Loucy (cell line): ENCODE measurements at regions not wholly inside any gene's neighbourhood (a gene's known extent, or its start where the extent isn't known, plus 50 kb on each side); places are given as distances from the start of the nearest gene placed in this dataset.
"Not testable (repeated sequence)": the region's sequence is repeated elsewhere in the genome, so short reads cannot be mapped to it uniquely, and the experiment has no call there.

Source experiments
- H2AFZ ChIP-seq: fragments of 200-600 bp; sonication (generic); 2 replicates; pipeline ENCODE4 v1.6.0; 2016; ENCODE audit warnings: antibody characterized with exemption, mild to moderate bottlenecking, low read length, moderate library complexity
- H3F3A ChIP-seq: fragments of 200-600 bp; 2 replicates; pipeline ENCODE4 v1.6.0; 2016; ENCODE audit warnings: antibody characterized with exemption, low read depth, mild to moderate bottlenecking
- H3K27me3 ChIP-seq: fragments of 200-600 bp; sonication (generic); 2 replicates; pipeline ENCODE4 v1.6.1; 2014; ENCODE audit warnings: low read length, mild to moderate bottlenecking; ENCODE audit not compliant: insufficient read depth, poor library complexity, severe bottlenecking
- H3K36me3 ChIP-seq: fragments of 200-600 bp; sonication (generic); 2 replicates; pipeline ENCODE4 v1.6.1; 2016; ENCODE audit warnings: low read length; ENCODE audit not compliant: insufficient read depth
- H3K4me1 ChIP-seq: fragments of 200-600 bp; sonication (generic); 2 replicates; pipeline ENCODE4 v1.5.1; 2014; ENCODE audit warnings: low read length, mild to moderate bottlenecking; ENCODE audit not compliant: insufficient read depth, poor library complexity, severe bottlenecking
- H3K4me2 ChIP-seq: fragments of 200-600 bp; sonication (generic); 2 replicates; pipeline ENCODE4 v1.6.0; 2014; ENCODE audit warnings: antibody characterized with exemption, low read length, low read depth, mild to moderate bottlenecking; ENCODE audit not compliant: poor library complexity, severe bottlenecking
- H3K4me3 ChIP-seq: fragments of 200-600 bp; sonication (generic); 2 replicates; pipeline ENCODE4 v1.5.1; 2014; ENCODE audit warnings: low read length, mild to moderate bottlenecking, mixed read lengths; ENCODE audit not compliant: poor library complexity, severe bottlenecking
- H3K79me2 ChIP-seq: fragments of 200-600 bp; sonication (generic); 2 replicates; pipeline ENCODE4 v1.6.1; 2014; ENCODE audit warnings: low read length; ENCODE audit not compliant: insufficient read depth
- H3K9ac ChIP-seq: fragments of 200-600 bp; sonication (generic); 2 replicates; pipeline ENCODE4 v1.6.0; 2014; ENCODE audit warnings: mild to moderate bottlenecking, low read depth, low read length, moderate library complexity; ENCODE audit not compliant: poor library complexity, severe bottlenecking
- H3K9me2 ChIP-seq: fragments of 200-600 bp; sonication (generic); replicated peaks from 2 replicates; pipeline ENCODE4 v1.6.1; 2016; ENCODE audit warnings: low read depth, low read length, mixed read lengths
- H3K9me3 ChIP-seq: fragments of 200-600 bp; sonication (generic); 2 replicates; pipeline ENCODE4 v1.6.1; 2014; ENCODE audit warnings: mild to moderate bottlenecking, antibody characterized with exemption, low read length, low read depth; ENCODE audit not compliant: insufficient read depth
- H4K20me1 ChIP-seq: fragments of 200-600 bp; sonication (generic); 2 replicates; pipeline ENCODE4 v1.6.0; 2014; ENCODE audit warnings: antibody characterized with exemption, low read length, mild to moderate bottlenecking; ENCODE audit not compliant: insufficient read depth, poor library complexity, severe bottlenecking
- CTCF ChIP-seq: fragments of 200-600 bp; sonication (generic); conservative IDR thresholded peaks from 2 replicates; pipeline ENCODE4 v1.5.1; 2014; ENCODE audit warnings: mild to moderate bottlenecking, antibody characterized with exemption, low read length
- EZH2phosphoT487 ChIP-seq: fragments of 200-600 bp; IDR thresholded peaks from 2 replicates; pipeline ENCODE4 v1.6.1; 2018; ENCODE audit warnings: antibody characterized with exemption, mild to moderate bottlenecking, moderate library complexity, borderline replicate concordance

DNA sequence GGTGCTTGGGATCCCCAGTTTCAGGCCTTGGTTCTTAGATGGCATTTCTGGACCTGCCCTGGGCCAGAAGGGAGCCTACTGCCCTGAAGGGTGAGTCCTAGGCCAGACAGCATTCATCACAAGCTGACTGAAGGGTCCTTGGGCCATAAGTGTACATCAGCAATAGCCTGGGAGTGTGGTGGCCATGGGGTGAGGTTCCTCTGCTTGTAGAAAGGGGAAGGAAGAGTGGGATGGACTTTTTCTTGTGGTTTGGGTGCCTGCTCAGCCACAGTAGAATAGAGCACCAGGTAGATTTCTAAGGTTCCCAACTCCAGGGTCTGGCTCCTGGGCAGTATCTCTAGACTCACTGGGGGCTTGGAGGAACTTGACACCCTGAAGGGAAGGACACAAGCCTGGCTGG is 95.2 kb upstream of the PHF24 start:
- no peak overlapping the region for H3K9ac ChIP-seq
- no peak overlapping the region for H3K4me2 ChIP-seq
- no peaks in the 10 kb centered on the region for H3K4me1 ChIP-seq
- H3K4me3 ChIP-seq, result no peak overlapping the region
- no peaks in the 10 kb centered on the region for H3K9me2 ChIP-seq
- no peaks in the 10 kb centered on the region for H4K20me1 ChIP-seq
- no peaks in the 10 kb centered on the region for H3K36me3 ChIP-seq
- no peaks in the 10 kb centered on the region for H3K79me2 ChIP-seq
- H3K9me3 ChIP-seq, result no peaks in the 10 kb centered on the region
- H3F3A ChIP-seq, result no peaks in the 10 kb centered on the region
- H2AFZ ChIP-seq, result no peak overlapping the region
- TF ChIP-seq EZH2phosphoT487 (no peak), CTCF (no peak)
- H3K27me3 ChIP-seq, result no peaks in the 10 kb centered on the region

DNA sequence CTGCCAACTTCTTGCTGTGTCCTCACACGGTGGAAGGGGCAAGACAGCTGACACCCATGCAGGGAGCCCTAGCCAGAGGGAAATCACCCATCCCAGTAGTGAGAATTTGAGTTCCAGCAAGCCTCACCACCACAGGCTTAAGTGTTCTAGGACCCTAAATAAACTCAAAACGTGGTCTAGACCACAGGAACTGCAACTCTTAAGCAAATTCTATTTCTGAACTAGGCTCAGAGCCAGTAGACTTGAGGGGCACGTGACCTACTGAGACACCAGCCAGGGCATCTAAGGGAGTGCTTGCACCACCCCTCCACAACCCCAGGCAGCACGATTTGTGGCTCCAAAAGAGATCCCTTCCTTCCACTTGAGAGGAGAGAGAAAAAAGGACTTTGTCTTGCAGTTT is 96.0 kb upstream of the PHF24 start:
- no peaks in the 10 kb centered on the region for H3K27me3 ChIP-seq
- TF ChIP-seq CTCF, result no peak
- no peak for TF ChIP-seq EZH2phosphoT487
- no peaks in the 10 kb centered on the region for H3K9me2 ChIP-seq
- H3K9me3 ChIP-seq, result no peaks in the 10 kb centered on the region
- no peaks in the 10 kb centered on the region for H3K36me3 ChIP-seq
- no peak overlapping the region for H3K9ac ChIP-seq
- no peaks in the 10 kb centered on the region for H3K79me2 ChIP-seq
- no peaks in the 10 kb centered on the region for H3F3A ChIP-seq
- H3K4me1 ChIP-seq, result no peaks in the 10 kb centered on the region
- no peak overlapping the region for H3K4me2 ChIP-seq
- no peak overlapping the region for H3K4me3 ChIP-seq
- no peak overlapping the region for H2AFZ ChIP-seq
- no peaks in the 10 kb centered on the region for H4K20me1 ChIP-seq

- not testable (repeated sequence) for H3K4me2 ChIP-seq, H3K9ac ChIP-seq, H3K9me3 ChIP-seq, H3K4me1 ChIP-seq, H4K20me1 ChIP-seq, H3K36me3 ChIP-seq, H3K4me3 ChIP-seq, H2AFZ ChIP-seq, H3F3A ChIP-seq, H3K9me2 ChIP-seq, H3K27me3 ChIP-seq, H3K79me2 ChIP-seq
Measured at GRCh38 chr9:34855016-34855415, 103.1 kb upstream of the PHF24 start.

- no peak overlapping the region for H3K4me3 ChIP-seq
- no peaks in the 10 kb centered on the region for H3K9me2 ChIP-seq
- TF ChIP-seq EZH2phosphoT487 (no peak), CTCF (no peak)
- H3K9me3 ChIP-seq, result no peaks in the 10 kb centered on the region
- no peaks in the 10 kb centered on the region for H3K27me3 ChIP-seq
- H3K79me2 ChIP-seq, result no peaks in the 10 kb centered on the region
- H3K9ac ChIP-seq, result no peak overlapping the region
- no peaks in the 10 kb centered on the region for H3K36me3 ChIP-seq
- H3K4me2 ChIP-seq, result no peak overlapping the region
- H2AFZ ChIP-seq, result no peak overlapping the region
- no peaks in the 10 kb centered on the region for H4K20me1 ChIP-seq
- no peaks in the 10 kb centered on the region for H3F3A ChIP-seq
- no peaks in the 10 kb centered on the region for H3K4me1 ChIP-seq
Measured at GRCh38 chr9:34830068-34830467, 120.1 kb upstream of the CCL21 start.
